HG03025 (cell line): ENCODE measurements at regions not wholly inside any gene's neighbourhood (a gene's known extent, or its start where the extent isn't known, plus 50 kb on each side); places are given as distances from the start of the nearest gene placed in this dataset.
"Not testable (repeated sequence)": the region's sequence is repeated elsewhere in the genome, so short reads cannot be mapped to it uniquely, and the experiment has no call there.

Experiments used
- ATAC-seq: cut with Tn5 transposase; IDR thresholded peaks from one replicate; pipeline ENCODE4 v1.9.1; 2021; ENCODE audit warnings: mild to moderate bottlenecking, moderate library complexity; ENCODE audit not compliant: unreplicated experiment, low FRiP score

DNA sequence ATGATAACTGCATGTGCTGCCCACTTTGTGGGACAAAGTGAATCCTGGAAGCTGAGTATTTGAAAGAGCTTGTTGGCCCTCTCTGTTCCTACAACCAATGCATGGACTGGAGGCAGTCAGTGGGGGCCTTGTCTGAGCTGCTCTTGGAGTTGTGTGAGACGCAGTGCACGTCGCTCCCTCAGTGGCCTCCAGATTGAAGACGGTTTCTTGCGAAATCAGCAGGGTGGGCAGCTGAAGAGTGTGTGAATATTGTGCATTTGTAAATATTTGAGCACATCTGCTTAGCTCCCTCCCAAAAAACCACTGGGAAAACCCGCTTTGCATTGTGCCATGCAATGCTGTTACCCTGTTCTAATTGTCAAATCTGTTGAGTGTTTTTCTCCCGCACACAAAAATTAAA, 782.8 kb downstream of the PLCL1 start:
- no peak for ATAC-seq

DNA sequence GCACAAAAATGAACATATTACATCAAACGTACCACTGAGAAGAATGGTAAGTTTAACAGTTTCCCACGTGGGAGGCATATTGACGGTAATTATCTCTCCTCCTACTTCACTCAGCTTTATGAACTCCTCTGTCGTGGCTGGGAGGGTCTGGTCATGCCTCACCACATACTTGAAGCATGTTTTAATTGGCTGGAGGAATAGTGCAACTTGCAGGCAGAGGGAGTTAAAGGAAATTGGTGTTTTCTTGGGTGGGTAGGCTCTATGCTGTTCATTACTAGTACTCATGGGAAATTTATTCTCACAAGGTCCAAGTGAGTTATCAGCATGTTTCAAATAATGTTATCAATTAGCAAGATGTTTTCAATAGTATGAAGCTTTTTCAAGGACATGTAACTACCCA, 767.0 kb downstream of the PLCL1 start:
- no peak for ATAC-seq

GRCh38 chr2:198558176-198558575, 753.8 kb downstream of the PLCL1 start:
- no peak for ATAC-seq

DNA sequence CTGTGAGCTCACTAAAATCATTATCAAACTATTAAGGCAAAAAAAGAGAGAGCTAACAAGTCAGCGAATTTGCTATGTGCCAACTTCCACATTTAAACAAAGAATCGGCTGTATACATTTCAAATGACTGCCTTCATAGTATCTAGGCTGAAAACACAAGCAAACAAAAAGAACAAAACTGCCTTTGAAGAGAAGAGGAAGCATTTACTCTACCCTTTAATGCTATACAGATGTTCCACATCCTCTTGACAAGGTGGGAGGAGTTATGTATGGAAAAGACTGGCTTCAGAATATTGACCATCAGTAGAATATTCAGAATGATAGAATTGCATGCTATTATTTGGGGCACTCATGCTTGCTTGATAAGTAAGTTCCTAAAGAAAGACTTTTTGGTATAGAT, 741.7 kb downstream of the PLCL1 start:
- ATAC-seq = no peak

- no peak for ATAC-seq
Observed at GRCh38 chr2:198545411-198545810, 741.0 kb downstream of the PLCL1 start.

DNA sequence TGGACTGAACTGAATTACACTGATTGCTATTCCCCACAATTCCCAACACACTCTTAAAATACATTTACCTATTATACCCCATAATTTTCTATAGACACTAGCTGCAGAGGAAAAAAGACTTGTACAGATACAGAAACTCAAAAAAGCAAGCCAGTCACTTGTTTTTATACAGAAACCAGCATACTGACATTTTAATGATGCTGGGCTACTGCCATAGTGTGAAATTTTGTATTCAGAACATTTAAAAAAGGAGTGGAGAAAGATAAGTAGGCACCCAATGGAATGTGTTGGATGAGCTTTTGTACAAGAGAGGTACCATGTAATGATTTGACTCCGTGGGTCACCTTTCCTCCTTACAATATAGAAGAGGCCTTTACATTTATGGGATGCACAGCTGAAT, 740.1 kb downstream of the PLCL1 start:
- no peak for ATAC-seq

- no peak for ATAC-seq
Observed at GRCh38 chr2:198534756-198535155, 730.4 kb downstream of the PLCL1 start.

DNA sequence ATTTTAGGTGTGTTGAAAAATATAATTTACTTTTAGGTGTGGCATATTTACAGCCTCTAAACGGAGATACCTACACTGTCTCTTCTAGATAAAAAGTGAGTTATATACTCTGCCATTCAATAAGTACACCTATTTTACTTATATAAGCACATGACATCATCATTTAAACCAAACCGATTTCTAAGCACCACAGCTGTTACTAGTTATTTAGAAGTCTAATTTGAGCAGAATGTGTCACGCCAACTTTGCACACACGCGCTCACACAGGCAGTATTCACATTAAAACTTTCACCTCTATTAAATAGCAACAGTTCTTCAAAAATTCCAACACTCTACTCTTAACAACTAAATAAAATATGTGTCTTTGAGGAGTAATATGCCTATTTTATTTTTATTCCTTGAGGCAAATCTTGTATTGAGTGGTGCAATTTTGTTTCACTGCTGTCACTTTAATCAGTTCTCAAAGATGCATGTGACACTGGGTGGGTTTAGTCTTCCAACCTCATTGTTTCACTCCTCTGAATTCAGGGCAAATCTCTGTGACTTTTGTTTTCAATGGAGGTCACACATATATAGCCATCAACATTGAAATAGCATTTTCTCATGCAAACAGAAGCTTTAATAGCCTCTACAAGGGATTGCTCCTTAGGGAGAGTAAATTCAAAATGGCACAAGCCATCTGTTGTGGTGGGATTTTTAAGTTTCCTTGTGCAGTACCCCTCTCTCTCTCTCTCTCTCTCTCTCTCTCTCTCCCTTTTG, 721.0 kb downstream of the PLCL1 start:
- ATAC-seq = no peak

DNA sequence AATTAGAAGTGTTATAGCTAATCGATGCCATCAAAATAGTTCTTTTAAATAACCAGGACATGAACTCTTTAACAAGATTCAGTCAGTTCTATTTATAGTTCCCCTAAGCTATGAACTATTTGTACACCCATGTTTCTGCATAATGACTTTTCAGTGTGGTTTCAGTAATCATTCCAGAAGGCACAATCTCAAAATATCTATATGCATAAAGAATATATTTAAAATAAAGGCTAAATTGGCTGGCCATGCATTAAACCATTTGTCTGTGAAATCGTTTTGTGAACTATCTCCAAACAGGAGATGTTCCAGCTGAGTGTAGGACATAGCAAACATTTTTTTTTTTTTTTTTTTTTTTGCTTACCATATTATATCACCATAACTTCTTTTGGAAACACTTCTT, 719.3 kb downstream of the PLCL1 start:
- no peak for ATAC-seq

DNA sequence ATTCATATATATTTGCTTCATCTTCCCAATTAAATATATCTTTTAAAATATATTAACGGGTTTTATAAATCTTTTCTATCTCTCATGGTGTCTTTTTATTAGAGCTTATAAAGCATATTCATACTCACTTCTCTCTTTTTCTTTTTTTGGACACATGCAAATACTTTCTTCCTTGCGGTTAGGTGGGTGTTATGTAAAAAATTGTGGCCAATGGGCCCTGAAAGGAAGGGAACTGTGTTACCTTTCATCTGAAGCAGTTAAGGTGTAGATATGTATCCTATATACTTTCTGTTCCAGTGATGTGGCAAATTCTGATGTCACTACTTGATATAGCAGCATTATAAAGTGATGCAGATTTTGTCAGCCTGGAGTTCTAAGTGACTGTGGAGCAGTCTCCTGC, 714.5 kb downstream of the PLCL1 start:
- peak; percentile 68 for ATAC-seq

DNA sequence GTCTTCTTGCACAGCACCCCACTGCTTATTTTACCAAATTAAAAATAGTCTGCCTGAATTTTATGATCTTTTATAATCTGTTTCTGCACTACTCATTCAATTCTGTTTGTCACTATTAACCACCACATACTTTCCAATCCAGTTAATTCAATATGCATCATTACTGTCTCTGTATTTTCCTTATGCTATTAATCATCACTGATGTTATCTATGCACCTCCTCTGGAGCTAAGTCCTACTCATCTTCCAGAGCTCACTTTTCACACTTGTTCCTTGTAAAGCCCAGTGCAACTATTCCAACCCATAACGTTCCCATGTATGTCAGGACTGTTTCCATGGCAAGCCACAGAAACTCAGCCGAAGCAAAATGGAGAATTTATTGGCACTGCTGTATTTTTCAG, 713.6 kb downstream of the PLCL1 start:
- no peak for ATAC-seq

DNA sequence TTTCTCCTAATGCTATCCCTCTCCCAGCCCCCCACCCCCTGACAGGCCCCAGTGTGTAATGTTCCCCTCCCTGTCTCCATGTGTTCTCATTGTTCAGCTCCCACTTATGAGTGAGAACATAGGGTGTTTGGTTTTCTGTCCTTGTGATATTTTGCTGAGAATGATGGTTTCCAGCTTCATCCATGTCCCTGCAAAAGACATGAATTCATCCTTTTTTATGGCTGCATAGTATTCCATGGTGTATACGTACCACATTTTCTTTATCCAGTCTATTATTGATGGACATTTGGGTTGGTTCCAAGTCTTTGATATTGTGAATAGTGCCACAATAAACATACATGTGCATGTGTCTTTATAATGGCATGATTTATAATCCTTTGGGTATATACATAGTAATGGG, 704.2 kb downstream of the PLCL1 start:
- not testable (repeated sequence) for ATAC-seq

GRCh38 chr2:198499539-198499938, 695.1 kb downstream of the PLCL1 start:
- ATAC-seq = no peak

DNA sequence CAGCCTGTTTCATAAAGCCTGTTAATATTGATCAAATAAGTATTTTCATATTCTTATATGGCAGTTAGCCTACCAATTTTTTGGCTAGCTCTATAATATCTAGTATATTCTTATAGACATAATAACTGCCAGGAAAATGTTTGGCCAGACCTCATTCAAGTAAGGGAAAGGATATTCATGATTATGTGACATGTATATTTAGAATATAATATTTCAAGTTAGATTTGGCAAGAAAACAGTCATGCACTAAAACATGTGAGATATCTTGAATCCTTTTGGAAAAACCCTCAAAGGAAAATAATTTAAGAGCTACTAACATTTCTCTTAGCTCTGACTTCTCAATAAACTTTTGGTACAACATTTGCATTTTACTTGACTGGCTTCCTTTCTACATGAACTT, 694.1 kb downstream of the PLCL1 start:
- no peak for ATAC-seq

- ATAC-seq = no peak
Observed at GRCh38 chr2:198498048-198498447, 693.7 kb downstream of the PLCL1 start.

- no peak for ATAC-seq
Observed at GRCh38 chr2:198494931-198495330, 690.5 kb downstream of the PLCL1 start.

GRCh38 chr2:198490748-198491147, 686.4 kb downstream of the PLCL1 start:
- ATAC-seq = no peak

DNA sequence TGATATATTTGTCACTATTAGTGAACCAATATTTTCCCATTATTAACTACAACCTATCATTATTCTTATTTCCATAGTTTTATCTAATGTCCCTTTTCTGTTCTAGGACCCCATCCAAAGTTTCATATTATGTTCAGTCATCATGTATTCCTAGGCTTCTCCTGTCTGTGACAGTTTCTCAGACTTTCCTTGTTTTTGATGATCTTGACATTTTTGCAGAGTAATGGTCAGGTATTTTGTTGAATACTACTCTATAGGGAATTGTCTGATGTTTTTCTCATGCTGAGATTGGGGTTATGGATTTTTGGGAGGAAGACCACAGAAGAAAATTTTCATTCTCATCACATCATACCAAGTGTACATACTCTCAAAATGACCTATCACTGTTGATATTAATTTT, 684.6 kb downstream of the PLCL1 start:
- ATAC-seq = no peak

GRCh38 chr2:198483051-198483450, 678.7 kb downstream of the PLCL1 start:
- no peak for ATAC-seq

- no peak for ATAC-seq
Observed at GRCh38 chr2:198479065-198479464, 674.7 kb downstream of the PLCL1 start.

DNA sequence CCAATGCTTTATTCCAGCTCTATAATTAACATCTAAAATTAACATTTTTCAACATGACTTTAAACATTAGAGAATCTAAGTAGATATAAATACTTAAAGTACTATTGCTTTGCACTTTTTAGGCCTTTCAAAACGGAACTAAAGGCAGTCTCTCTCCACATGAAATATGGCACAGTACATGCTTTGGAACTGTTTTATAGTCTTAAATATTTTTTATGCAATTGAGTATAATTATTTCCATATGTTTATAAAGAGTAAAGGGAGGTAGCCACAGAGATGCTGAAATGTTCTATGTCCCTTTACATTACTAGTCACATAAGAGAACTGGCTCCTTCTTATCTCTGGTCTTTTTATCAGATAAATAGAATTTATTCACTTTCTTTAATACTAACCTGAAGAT, 674.0 kb downstream of the PLCL1 start:
- ATAC-seq = no peak

DNA sequence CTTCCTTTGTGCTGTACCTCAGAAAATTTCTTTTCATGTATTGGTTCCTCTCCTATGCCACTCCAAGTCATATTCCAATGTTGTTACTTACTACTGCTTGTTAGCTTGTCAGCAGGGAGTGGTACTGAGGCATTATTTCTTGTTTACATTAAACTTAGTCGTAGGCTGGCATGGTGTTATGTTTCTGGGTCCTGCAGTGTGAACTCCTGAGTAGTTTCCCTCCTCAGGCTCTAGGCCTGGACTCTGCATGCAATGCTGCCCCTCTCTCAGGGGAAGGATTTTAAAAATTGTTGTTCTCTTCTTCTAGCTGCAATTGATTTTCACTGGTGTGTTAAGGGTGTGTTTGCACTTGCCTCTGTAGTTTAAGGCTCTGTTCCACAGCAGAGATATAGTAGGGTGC, 671.6 kb downstream of the PLCL1 start:
- ATAC-seq = no peak

- ATAC-seq = no peak
Observed at GRCh38 chr2:198471291-198471690, 666.9 kb downstream of the PLCL1 start.
